Left ventricle myocardium inferior (tissue), 1 donor: ENCODE measurements at regions not wholly inside any gene's neighbourhood (a gene's known extent, or its start where the extent isn't known, plus 50 kb on each side); places are given as distances from the start of the nearest gene placed in this dataset.

Experiments
- DNase-seq: peaks from one replicate; pipeline ENCODE4 v3.0.0-alpha.2; 2020
- H3K27ac ChIP-seq: fragments of 200-600 bp; replicated peaks from 2 replicates; pipeline ENCODE4 v1.8.0; 2021
- H3K27me3 ChIP-seq: fragments of 200-600 bp; 2 replicates; pipeline ENCODE4 v1.8.0; 2021; ENCODE audit warnings: low read depth
- H3K36me3 ChIP-seq: fragments of 200-600 bp; 2 replicates; pipeline ENCODE4 v1.8.0; 2021
- H3K4me1 ChIP-seq: fragments of 200-600 bp; 2 replicates; pipeline ENCODE4 v1.8.0; 2021
- H3K4me3 ChIP-seq: fragments of 200-600 bp; 2 replicates; pipeline ENCODE4 v1.8.0; 2021; ENCODE audit warnings: mild to moderate bottlenecking, moderate library complexity
- H3K9me3 ChIP-seq: fragments of 200-600 bp; replicated peaks from 2 replicates; pipeline ENCODE4 v1.8.0; 2021
- CTCF ChIP-seq: fragments of 200-600 bp; IDR thresholded peaks from 2 replicates; pipeline ENCODE4 v1.8.0; 2021; ENCODE audit warnings: antibody characterized with exemption, mild to moderate bottlenecking, borderline replicate concordance
- intact Hi-C: fragments of 100-400 bp; cut with micrococcal nuclease; formaldehyde crosslinking; loops from one replicate; pipeline ENCODE4 v1.11.0; 2022
- donor health status: DM: no; HTN: yes; CAD: no; lungs with severe emphysema.

DNA sequence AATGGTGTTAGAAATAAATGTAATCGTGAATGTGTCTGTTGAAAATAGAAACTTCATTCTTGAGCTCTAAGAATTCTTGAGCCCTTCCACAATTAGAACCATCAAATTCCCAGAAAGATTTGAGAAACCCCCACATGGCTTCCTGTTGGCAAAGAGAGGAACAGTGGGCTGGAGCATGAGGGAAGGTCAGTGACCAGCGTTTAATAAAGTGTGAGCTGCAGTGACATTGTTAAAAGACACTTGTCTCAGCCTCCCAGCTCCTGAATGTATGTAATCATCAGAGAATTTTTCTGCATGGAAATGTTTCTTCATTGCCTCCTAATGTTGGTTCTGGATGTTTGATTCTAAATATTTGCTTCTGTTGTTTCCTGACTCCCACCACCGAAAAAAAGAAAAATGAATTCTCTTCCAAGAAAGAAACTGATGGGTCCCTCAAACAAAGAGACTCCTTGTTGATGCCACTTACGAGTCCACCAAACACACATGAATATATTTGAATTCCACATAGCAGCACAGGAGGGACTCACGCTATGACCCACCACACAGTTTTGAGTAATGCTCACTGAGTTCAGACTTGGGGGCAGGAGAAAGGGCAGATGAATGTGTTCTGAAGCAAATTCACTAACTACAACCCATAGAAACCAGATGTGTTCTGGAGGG is 225.1 kb upstream of the KLHL29 start:
- H3K9me3 ChIP-seq = no peaks in the 10 kb centered on the region
- no peaks in the 10 kb centered on the region for H3K4me1 ChIP-seq
- no peak overlapping the region for H3K4me3 ChIP-seq
- H3K36me3 ChIP-seq = no peaks in the 10 kb centered on the region
- no peak for DNase-seq
- intact Hi-C loops = no loop called here
- no peak for TF ChIP-seq CTCF
- H3K27ac ChIP-seq = no peak overlapping the region
- peaks cover 12% of the 10 kb centered on the region for H3K27me3 ChIP-seq

DNA sequence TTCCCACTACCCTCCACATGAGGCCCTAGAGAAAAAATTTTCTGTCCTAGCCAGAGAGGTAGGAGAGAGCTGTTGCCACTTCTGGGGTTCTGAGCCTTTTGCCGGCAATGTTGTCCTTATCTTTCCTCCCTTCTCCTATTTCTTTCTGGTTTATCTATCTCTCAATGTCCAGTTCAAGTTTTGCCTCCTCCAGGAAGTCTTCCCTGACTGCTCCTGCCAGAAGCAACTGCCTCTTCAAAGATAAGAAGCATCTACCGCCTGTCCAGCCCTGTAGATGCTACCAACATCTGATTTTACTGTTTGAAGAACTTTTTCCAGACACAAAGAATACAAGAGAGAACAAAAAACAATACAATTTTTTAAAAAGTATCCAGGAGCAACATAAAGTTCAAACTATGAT is 220.8 kb upstream of the KLHL29 start:
- Histone ChIP-seq H3K9me3 (no peaks in the 10 kb centered on the region), H3K4me3 (no peak overlapping the region), H3K27ac (no peak overlapping the region), H3K36me3 (no peaks in the 10 kb centered on the region), H3K27me3 (peaks cover 21% of the 10 kb centered on the region), H3K4me1 (no peaks in the 10 kb centered on the region)
- intact Hi-C loops = no loop called here
- TF ChIP-seq CTCF = no peak
- DNase-seq = no peak

DNA sequence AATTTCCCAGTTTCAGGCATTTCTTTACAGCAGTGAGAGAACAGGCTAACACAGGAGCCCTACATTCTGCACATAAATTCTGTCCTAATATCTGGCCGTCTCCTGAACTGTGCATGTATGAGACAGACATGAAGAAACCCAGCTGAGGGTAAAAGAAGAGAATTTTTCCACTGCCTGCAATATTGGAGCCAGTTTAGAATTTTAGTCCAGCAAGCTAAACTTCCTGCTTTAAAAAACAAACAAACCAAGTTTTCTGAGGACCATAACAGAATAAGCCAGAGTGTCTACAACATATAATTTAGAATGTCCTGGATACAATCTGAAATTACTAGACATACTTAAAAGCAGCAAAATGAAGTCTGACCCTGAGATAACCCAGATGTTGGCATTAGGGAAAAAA is 215.1 kb upstream of the KLHL29 start:
- DNase-seq = no peak
- Histone ChIP-seq H3K9me3 (peaks cover 9% of the 10 kb centered on the region), H3K27ac (no peak overlapping the region), H3K27me3 (peaks cover 16% of the 10 kb centered on the region), H3K36me3 (no peaks in the 10 kb centered on the region), H3K4me1 (no peaks in the 10 kb centered on the region), H3K4me3 (no peak overlapping the region)
- TF ChIP-seq CTCF = no peak
- intact Hi-C loops = no loop called here

GRCh38 chr2:23171108-23171507 is 213.9 kb upstream of the KLHL29 start:
- intact Hi-C loops = no loop called here
- no peak for TF ChIP-seq CTCF
- no peak for DNase-seq

GRCh38 chr2:23178396-23178795 is 206.6 kb upstream of the KLHL29 start:
- peaks cover 46% of the 10 kb centered on the region for H3K9me3 ChIP-seq
- TF ChIP-seq CTCF = no peak
- H3K27me3 ChIP-seq = no peaks in the 10 kb centered on the region

More at GRCh38 chr2:23171108-23171507, 213.9 kb upstream of the KLHL29 start:
- no peak overlapping the region for H3K4me3 ChIP-seq
- H3K27ac ChIP-seq = no peak overlapping the region
- H3K36me3 ChIP-seq = no peaks in the 10 kb centered on the region
- H3K9me3 ChIP-seq = peaks cover 12% of the 10 kb centered on the region
- no peaks in the 10 kb centered on the region for H3K4me1 ChIP-seq
- H3K27me3 ChIP-seq = peaks cover 16% of the 10 kb centered on the region

More at GRCh38 chr2:23178396-23178795, 206.6 kb upstream of the KLHL29 start:
- Histone ChIP-seq H3K4me3 (no peak overlapping the region), H3K4me1 (no peaks in the 10 kb centered on the region), H3K27ac (no peak overlapping the region), H3K36me3 (no peaks in the 10 kb centered on the region)
- intact Hi-C loops = no loop called here
- DNase-seq = no peak
